SU-DHL-6 (cell line): ENCODE measurements at regions not wholly inside any gene's neighbourhood (a gene's known extent, or its start where the extent isn't known, plus 50 kb on each side); places are given as distances from the start of the nearest gene placed in this dataset.

ENCODE experiments used
- H2AFZ ChIP-seq: fragments of 200-600 bp; sonication (generic); 2 replicates; pipeline ENCODE4 v1.6.1; 2014; ENCODE audit warnings: low read depth, mild to moderate bottlenecking, moderate library complexity, mixed read lengths, antibody characterized with exemption, low read length; ENCODE audit not compliant: severe bottlenecking
- H3F3A ChIP-seq: fragments of 200-600 bp; shearing (Covaris generic); 2 replicates; pipeline ENCODE4 v1.6.0; 2016; ENCODE audit warnings: antibody characterized with exemption, mild to moderate bottlenecking; ENCODE audit not compliant: insufficient read depth
- H3K27ac ChIP-seq: fragments of 200-600 bp; sonication (generic); 2 replicates; pipeline ENCODE4 v1.5.1; 2016; ENCODE audit warnings: low read depth, mild to moderate bottlenecking, low read length, moderate library complexity, mixed read lengths
- H3K27me3 ChIP-seq: fragments of 200-600 bp; sonication (generic), shearing (Covaris generic); 2 replicates; pipeline ENCODE4 v1.6.0; 2014; ENCODE audit warnings: mild to moderate bottlenecking, low read length
- H3K36me3 ChIP-seq: fragments of 200-600 bp; sonication (generic); 2 replicates; pipeline ENCODE4 v1.6.1; 2014; ENCODE audit warnings: mild to moderate bottlenecking, low read length, mixed read lengths
- H3K4me2 ChIP-seq: fragments of 300-600, 200-600 bp; shearing (Covaris generic), sonication (generic); 2 replicates; pipeline ENCODE4 v1.6.0; 2014; ENCODE audit warnings: low read length, low read depth, mild to moderate bottlenecking; ENCODE audit not compliant: poor library complexity, severe bottlenecking
- H3K4me3 ChIP-seq: fragments of 200-600 bp; sonication (generic); 2 replicates; pipeline ENCODE4 v1.5.1; 2014; ENCODE audit warnings: antibody characterized with exemption, low read length, mild to moderate bottlenecking, mixed read lengths; ENCODE audit not compliant: insufficient read depth, poor library complexity, severe bottlenecking
- H3K79me2 ChIP-seq: fragments of 200-600 bp; sonication (generic); 2 replicates; pipeline ENCODE4 v1.6.1; 2014; ENCODE audit warnings: mild to moderate bottlenecking, low read length, moderate library complexity; ENCODE audit not compliant: insufficient read depth
- H3K9ac ChIP-seq: fragments of 200-600 bp; sonication (generic); 2 replicates; pipeline ENCODE4 v1.7.0; 2014; ENCODE audit warnings: mild to moderate bottlenecking, low read length
- H3K9me2 ChIP-seq: fragments of 200-600 bp; sonication (generic); replicated peaks from 2 replicates; pipeline ENCODE4 v1.6.1; 2014; ENCODE audit warnings: low read length; ENCODE audit not compliant: insufficient read depth
- H3K9me3 ChIP-seq: fragments of 200-600 bp; sonication (generic); 2 replicates; pipeline ENCODE4 v1.6.1; 2014; ENCODE audit warnings: low read length, mixed read lengths; ENCODE audit not compliant: insufficient read depth
- H4K20me1 ChIP-seq: fragments of 200-600 bp; sonication (generic); 2 replicates; pipeline ENCODE4 v1.6.1; 2014; ENCODE audit warnings: low read depth, mild to moderate bottlenecking, antibody characterized with exemption, low read length, moderate library complexity, mixed read lengths
- CTCF ChIP-seq: fragments of 200-600 bp; sonication (generic); IDR thresholded peaks from one replicate; pipeline ENCODE4 v1.5.1; 2017; ENCODE audit warnings: antibody characterized with exemption, mild to moderate bottlenecking, low read length, moderate library complexity; ENCODE audit not compliant: insufficient read depth, poor library complexity, severe bottlenecking
- EZH2phosphoT487 ChIP-seq: fragments of 200-600 bp; sonication (generic), shearing (Covaris generic); conservative IDR thresholded peaks from 2 replicates; pipeline ENCODE4 v1.6.1; 2018; ENCODE audit warnings: mild to moderate bottlenecking, antibody characterized with exemption, low read length, moderate library complexity, mixed read lengths

GRCh38 chr5:3886524-3887451, 291.2 kb downstream of the IRX1 start:
- no peaks in the 10 kb centered on the region for H3K79me2 ChIP-seq
- no peaks in the 10 kb centered on the region for H3K9me3 ChIP-seq
- no peak overlapping the region for H3K9ac ChIP-seq
- H3K9me2 ChIP-seq, result no peaks in the 10 kb centered on the region
- H4K20me1 ChIP-seq, result no peaks in the 10 kb centered on the region
- TF ChIP-seq CTCF, result no peak
- TF ChIP-seq EZH2phosphoT487, result no peak
- no peak overlapping the region for H2AFZ ChIP-seq
- no peaks in the 10 kb centered on the region for H3K27me3 ChIP-seq
- H3F3A ChIP-seq, result no peaks in the 10 kb centered on the region
- H3K4me3 ChIP-seq, result no peak overlapping the region
- H3K4me2 ChIP-seq, result no peak overlapping the region
- no peak overlapping the region for H3K27ac ChIP-seq
- no peaks in the 10 kb centered on the region for H3K36me3 ChIP-seq

- H4K20me1 ChIP-seq, result no peaks in the 10 kb centered on the region
- no peaks in the 10 kb centered on the region for H3K36me3 ChIP-seq
- no peaks in the 10 kb centered on the region for H3K79me2 ChIP-seq
- no peak overlapping the region for H3K9ac ChIP-seq
- H3K9me3 ChIP-seq, result no peaks in the 10 kb centered on the region
- no peak overlapping the region for H3K4me3 ChIP-seq
- no peak for TF ChIP-seq EZH2phosphoT487
- no peak for TF ChIP-seq CTCF
- H3K9me2 ChIP-seq, result no peaks in the 10 kb centered on the region
- H3K4me2 ChIP-seq, result no peak overlapping the region
- H3F3A ChIP-seq, result no peaks in the 10 kb centered on the region
- H3K27me3 ChIP-seq, result no peaks in the 10 kb centered on the region
- H2AFZ ChIP-seq, result no peak overlapping the region
- no peak overlapping the region for H3K27ac ChIP-seq
Measured at GRCh38 chr5:3888310-3888709, 292.7 kb downstream of the IRX1 start.

- no peaks in the 10 kb centered on the region for H3K36me3 ChIP-seq
- H3K79me2 ChIP-seq, result no peaks in the 10 kb centered on the region
- H3F3A ChIP-seq, result no peaks in the 10 kb centered on the region
- H3K4me3 ChIP-seq, result no peak overlapping the region
- H3K27me3 ChIP-seq, result no peaks in the 10 kb centered on the region
- no peaks in the 10 kb centered on the region for H3K9me3 ChIP-seq
- H3K9me2 ChIP-seq, result no peaks in the 10 kb centered on the region
- H3K27ac ChIP-seq, result no peak overlapping the region
- TF ChIP-seq CTCF, result no peak
- TF ChIP-seq EZH2phosphoT487, result no peak
- H2AFZ ChIP-seq, result no peak overlapping the region
- no peak overlapping the region for H3K9ac ChIP-seq
- H3K4me2 ChIP-seq, result no peak overlapping the region
- no peaks in the 10 kb centered on the region for H4K20me1 ChIP-seq
Measured at GRCh38 chr5:3889412-3890142, 293.9 kb downstream of the IRX1 start.
